Adipocyte (in vitro differentiated cells): ENCODE measurements at regions not wholly inside any gene's neighbourhood (a gene's known extent, or its start where the extent isn't known, plus 50 kb on each side); places are given as distances from the start of the nearest gene placed in this dataset.
"Not testable (repeated sequence)": the region's sequence is repeated elsewhere in the genome, so short reads cannot be mapped to it uniquely, and the experiment has no call there.

ENCODE experiments used
- DNase-seq: peaks from one replicate; pipeline ENCODE4 v3.0.0-alpha.2; 2015; ENCODE audit warnings: low read depth
- H3K27me3 ChIP-seq: replicated peaks from 2 replicates; pipeline ENCODE4 v1.7.0; 2013; ENCODE audit warnings: mild to moderate bottlenecking, low read length, moderate library complexity; ENCODE audit not compliant: control insufficient read depth, insufficient read depth
- H3K36me3 ChIP-seq: 2 replicates; pipeline ENCODE4 v1.7.0; 2013; ENCODE audit warnings: low read length, mild to moderate bottlenecking, moderate library complexity; ENCODE audit not compliant: control insufficient read depth, insufficient read depth, severe bottlenecking
- H3K4me1 ChIP-seq: 2 replicates; pipeline ENCODE4 v1.7.0; 2013; ENCODE audit warnings: mild to moderate bottlenecking, low read length, moderate library complexity; ENCODE audit not compliant: control insufficient read depth, insufficient read depth
- H3K4me3 ChIP-seq: 2 replicates; pipeline ENCODE4 v1.7.0; 2013; ENCODE audit warnings: mild to moderate bottlenecking, low read length, moderate library complexity
- H3K9ac ChIP-seq: 2 replicates; pipeline ENCODE4 v1.7.0; 2013; ENCODE audit warnings: mild to moderate bottlenecking, low read length, moderate library complexity
- H3K9me3 ChIP-seq: 2 replicates; pipeline ENCODE4 v1.7.0; 2013; ENCODE audit warnings: mild to moderate bottlenecking, low read length, moderate library complexity; ENCODE audit not compliant: control insufficient read depth

GRCh38 chr15:26259581-26259980, 396.5 kb upstream of the ATP10A start:
- Histone ChIP-seq H3K36me3 (no peaks in the 10 kb centered on the region), H3K27me3 (peaks cover 3% of the 10 kb centered on the region), H3K9me3 (no peaks in the 10 kb centered on the region), H3K9ac (no peak overlapping the region), H3K4me3 (no peak overlapping the region), H3K4me1 (no peaks in the 10 kb centered on the region)
- no peak for DNase-seq

- not testable (repeated sequence) for H3K9ac ChIP-seq, DNase-seq, H3K27me3 ChIP-seq, H3K4me1 ChIP-seq, H3K4me3 ChIP-seq, H3K36me3 ChIP-seq, H3K9me3 ChIP-seq
Measured at GRCh38 chr15:26244782-26245181, 381.7 kb upstream of the ATP10A start.

- H3K27me3 ChIP-seq: no peaks in the 10 kb centered on the region
- DNase-seq: no peak
- no peak overlapping the region for H3K9ac ChIP-seq
- H3K9me3 ChIP-seq: no peaks in the 10 kb centered on the region
- no peaks in the 10 kb centered on the region for H3K4me1 ChIP-seq
- no peaks in the 10 kb centered on the region for H3K36me3 ChIP-seq
- H3K4me3 ChIP-seq: no peak overlapping the region
Measured at GRCh38 chr15:26243382-26243781, 380.3 kb upstream of the ATP10A start.

- Histone ChIP-seq H3K36me3 (no peaks in the 10 kb centered on the region), H3K9ac (no peak overlapping the region), H3K4me1 (no peaks in the 10 kb centered on the region), H3K27me3 (no peaks in the 10 kb centered on the region), H3K9me3 (no peaks in the 10 kb centered on the region), H3K4me3 (no peak overlapping the region)
- no peak for DNase-seq
Measured at GRCh38 chr15:26242565-26243071, 379.5 kb upstream of the ATP10A start.

GRCh38 chr15:26235864-26236263, 372.7 kb upstream of the ATP10A start:
- H3K36me3 ChIP-seq: no peaks in the 10 kb centered on the region

GRCh38 chr15:26234976-26235767, 372.0 kb upstream of the ATP10A start:
- no peaks in the 10 kb centered on the region for H3K4me1 ChIP-seq
- no peak overlapping the region for H3K4me3 ChIP-seq
- H3K9me3 ChIP-seq: no peaks in the 10 kb centered on the region
- no peaks in the 10 kb centered on the region for H3K27me3 ChIP-seq
- H3K36me3 ChIP-seq: no peaks in the 10 kb centered on the region
- DNase-seq: no peak
- H3K9ac ChIP-seq: no peak overlapping the region

More at GRCh38 chr15:26235864-26236263, 372.7 kb upstream of the ATP10A start:
- no peaks in the 10 kb centered on the region for H3K9me3 ChIP-seq
- no peak overlapping the region for H3K4me3 ChIP-seq
- H3K27me3 ChIP-seq: no peaks in the 10 kb centered on the region
- no peak overlapping the region for H3K9ac ChIP-seq
- no peak for DNase-seq
- H3K4me1 ChIP-seq: no peaks in the 10 kb centered on the region

GRCh38 chr15:26232691-26233090, 369.6 kb upstream of the ATP10A start:
- H3K9me3 ChIP-seq: peaks cover 7% of the 10 kb centered on the region
- DNase-seq: no peak
- H3K4me1 ChIP-seq: no peaks in the 10 kb centered on the region
- no peaks in the 10 kb centered on the region for H3K27me3 ChIP-seq
- H3K4me3 ChIP-seq: no peak overlapping the region
- H3K36me3 ChIP-seq: no peaks in the 10 kb centered on the region
- no peak overlapping the region for H3K9ac ChIP-seq

GRCh38 chr15:26231096-26231495, 368.0 kb upstream of the ATP10A start:
- Histone ChIP-seq H3K4me1 (no peaks in the 10 kb centered on the region), H3K36me3 (no peaks in the 10 kb centered on the region), H3K27me3 (no peaks in the 10 kb centered on the region), H3K9ac (no peak overlapping the region), H3K4me3 (no peak overlapping the region), H3K9me3 (peaks cover 15% of the 10 kb centered on the region)
- no peak for DNase-seq

- Histone ChIP-seq H3K27me3 (no peaks in the 10 kb centered on the region), H3K9me3 (peaks cover 13% of the 10 kb centered on the region), H3K4me3 (no peak overlapping the region), H3K4me1 (no peaks in the 10 kb centered on the region), H3K36me3 (no peaks in the 10 kb centered on the region), H3K9ac (no peak overlapping the region)
- no peak for DNase-seq
Measured at GRCh38 chr15:26224266-26224665, 361.1 kb upstream of the ATP10A start.

- Histone ChIP-seq H3K27me3 (no peaks in the 10 kb centered on the region), H3K4me3 (no peak overlapping the region), H3K36me3 (no peaks in the 10 kb centered on the region), H3K4me1 (no peaks in the 10 kb centered on the region), H3K9ac (no peak overlapping the region), H3K9me3 (peaks cover 13% of the 10 kb centered on the region)
- no peak for DNase-seq
Measured at GRCh38 chr15:26223720-26224119, 360.6 kb upstream of the ATP10A start.

- H3K4me3 ChIP-seq: no peak overlapping the region
- H3K9ac ChIP-seq: no peak overlapping the region
- H3K9me3 ChIP-seq: peaks cover 8% of the 10 kb centered on the region
- no peaks in the 10 kb centered on the region for H3K27me3 ChIP-seq
- H3K36me3 ChIP-seq: no peaks in the 10 kb centered on the region
- H3K4me1 ChIP-seq: no peaks in the 10 kb centered on the region
- DNase-seq: no peak
Measured at GRCh38 chr15:26222781-26223180, 359.7 kb upstream of the ATP10A start.

GRCh38 chr15:26217043-26217442, 353.9 kb upstream of the ATP10A start:
- not testable (repeated sequence) for H3K9ac ChIP-seq, H3K4me3 ChIP-seq, H3K27me3 ChIP-seq, DNase-seq, H3K4me1 ChIP-seq, H3K9me3 ChIP-seq, H3K36me3 ChIP-seq
